H1 (cell line): ENCODE measurements at regions not wholly inside any gene's neighbourhood (a gene's known extent, or its start where the extent isn't known, plus 50 kb on each side); places are given as distances from the start of the nearest gene placed in this dataset.

Experiments used
- CTCF ChIA-PET: fragments of 300-600 bp; sonication (Branson Sonifier 250); formaldehyde crosslinking; loops from one replicate; lab custom pipeline; 2021; ENCODE audit not compliant: partially characterized antibody; lab: Charles Lee
- POLR2A ChIA-PET: fragments of 300-600 bp; sonication (Branson Sonifier 250); formaldehyde crosslinking; loops from one replicate; lab custom pipeline; 2021; ENCODE audit warnings: inconsistent platforms; ENCODE audit not compliant: partially characterized antibody; lab: Charles Lee
- DNase-seq, 2 experiments: peaks; one replicate each; pipeline versions ENCODE4 v3.0.0 to v3.0.0-alpha.2; 2010 to 2022; ENCODE audit warnings: low spot score in 2 of 2, low read depth in 1 of 2, mixed read lengths in 1 of 2
- FAIRE-seq: peaks from 2 replicates; lab custom pipeline; 2011; peaks lifted over from hg19 to GRCh38; lab: Jason Lieb, UNC
- H2AFZ ChIP-seq: 2 replicates; pipeline ENCODE4 v1.8.1; 2012; ENCODE audit warnings: low read length, inconsistent platforms
- H2AK5ac ChIP-seq: 2 replicates; pipeline ENCODE4 v1.6.1; 2013; ENCODE audit warnings: low read depth, low read length
- H2BK120ac ChIP-seq: replicated peaks from 2 replicates; pipeline ENCODE3; 2013; ENCODE audit warnings: low read depth, low read length, inconsistent platforms
- H2BK12ac ChIP-seq: 2 replicates; pipeline ENCODE4 v1.6.1; 2013; ENCODE audit warnings: low read depth, low read length
- H2BK15ac ChIP-seq: 2 replicates; pipeline ENCODE4 v1.6.1; 2013; ENCODE audit warnings: low read length
- H2BK20ac ChIP-seq: 2 replicates; pipeline ENCODE4 v1.6.1; 2013; ENCODE audit warnings: low read length
- H2BK5ac ChIP-seq: 2 replicates; pipeline ENCODE4 v1.6.1; 2013; ENCODE audit warnings: low read depth, low read length
- H3K14ac ChIP-seq: 2 replicates; pipeline ENCODE4 v1.6.1; 2013; ENCODE audit warnings: inconsistent platforms; ENCODE audit not compliant: insufficient read length
- H3K18ac ChIP-seq: 2 replicates; pipeline ENCODE4 v1.6.1; 2013; ENCODE audit warnings: low read length; ENCODE audit errors: extremely low read depth
- H3K23ac ChIP-seq: 2 replicates; pipeline ENCODE4 v1.6.1; 2013; ENCODE audit warnings: inconsistent platforms; ENCODE audit not compliant: insufficient read length
- H3K23me2 ChIP-seq: 2 replicates; pipeline ENCODE4 v1.6.1; 2013; ENCODE audit warnings: low read depth, low read length
- H3K27ac ChIP-seq: 2 replicates; pipeline ENCODE4 v1.6.1; 2011; ENCODE audit warnings: low read depth, low read length, inconsistent platforms
- H3K27me3 ChIP-seq, 4 experiments: replicated peaks in 1 of 4; 1 replicate in 1 of 4; 2 replicates in 3 of 4; pipeline versions ENCODE4 v1.6.1 to v1.8.1; 2011 to 2013; ENCODE audit warnings: low read length in 3 of 4, mild to moderate bottlenecking in 3 of 4, inconsistent platforms in 2 of 4, mixed read lengths in 2 of 4, moderate library complexity in 1 of 4; ENCODE audit not compliant: control insufficient read depth in 3 of 4, insufficient read depth in 3 of 4; ENCODE audit errors: extremely low read depth in 1 of 4
- H3K36me3 ChIP-seq, 4 experiments: 2 replicates each; pipeline versions ENCODE4 v1.6.1 to v1.8.1; 2011 to 2013; ENCODE audit warnings: mild to moderate bottlenecking in 4 of 4, low read length in 3 of 4, moderate library complexity in 2 of 4, control low read depth in 1 of 4, inconsistent platforms in 1 of 4; ENCODE audit not compliant: insufficient read depth in 4 of 4, control insufficient read depth in 2 of 4
- H3K4ac ChIP-seq: replicated peaks from 2 replicates; pipeline ENCODE3; 2013; ENCODE audit warnings: low read length, low read depth, mixed read lengths, inconsistent platforms; ENCODE audit not compliant: insufficient read length
- H3K4me1 ChIP-seq, 4 experiments: replicated peaks in 1 of 4; 1 replicate in 1 of 4; 2 replicates in 3 of 4; pipeline versions ENCODE4 v1.6.1 to v1.8.1; 2011 to 2013; ENCODE audit warnings: low read length in 3 of 4, inconsistent platforms in 2 of 4, mixed read lengths in 1 of 4; ENCODE audit not compliant: insufficient read depth in 4 of 4, control insufficient read depth in 3 of 4
- H3K4me2 ChIP-seq, 2 experiments: 2 replicates each; pipeline versions ENCODE4 v1.6.1 to v1.8.1; 2011 to 2013; ENCODE audit warnings: low read depth in 2 of 2, low read length in 2 of 2, control low read depth in 1 of 2, inconsistent platforms in 1 of 2, mild to moderate bottlenecking in 1 of 2; ENCODE audit not compliant: insufficient read depth in 1 of 2
- H3K4me3 ChIP-seq, 4 experiments: fragments of 200-600, 300-600 bp in 1 of 4; sonication (generic), shearing (Covaris generic), sonication (Bioruptor Twin) in 1 of 4; 2 replicates each; pipeline versions ENCODE4 v1.5.1 to v1.8.1; 2011 to 2016; ENCODE audit warnings: low read length in 4 of 4, low read depth in 3 of 4, control low read depth in 2 of 4, inconsistent platforms in 2 of 4, mild to moderate bottlenecking in 2 of 4, mixed read lengths in 1 of 4, moderate library complexity in 1 of 4; ENCODE audit not compliant: insufficient read depth in 2 of 4; ENCODE audit errors: extremely low read depth in 1 of 4
- H3K56ac ChIP-seq: replicated peaks from 2 replicates; pipeline ENCODE3; 2013; ENCODE audit warnings: low read depth, mild to moderate bottlenecking, mixed read lengths, low read length, inconsistent platforms; ENCODE audit not compliant: insufficient read length
- H3K79me1 ChIP-seq: 2 replicates; pipeline ENCODE4 v1.6.1; 2013; ENCODE audit warnings: low read depth, low read length, control low read depth
- H3K79me2 ChIP-seq, 2 experiments: 2 replicates each; pipeline versions ENCODE4 v1.6.1 to v1.8.1; 2012 to 2013; ENCODE audit warnings: low read length in 2 of 2, mild to moderate bottlenecking in 2 of 2, inconsistent platforms in 1 of 2; ENCODE audit not compliant: insufficient read depth in 2 of 2, control insufficient read depth in 1 of 2
- H3K9ac ChIP-seq, 4 experiments: replicated peaks in 1 of 4; 1 replicate in 1 of 4; 2 replicates in 3 of 4; pipeline versions ENCODE4 v1.6.1 to v1.8.1; 2011 to 2013; ENCODE audit warnings: low read depth in 3 of 4, low read length in 3 of 4, control low read depth in 2 of 4, mild to moderate bottlenecking in 2 of 4, moderate library complexity in 2 of 4, inconsistent platforms in 1 of 4; ENCODE audit errors: extremely low read depth in 1 of 4
- H3K9me3 ChIP-seq, 2 experiments: 2 replicates each; pipeline versions ENCODE4 v1.6.1 to v1.8.1; 2012 to 2013; ENCODE audit warnings: mild to moderate bottlenecking in 2 of 2, moderate library complexity in 2 of 2, control low read depth in 1 of 2, inconsistent platforms in 1 of 2, low read depth in 1 of 2, low read length in 1 of 2, mixed read lengths in 1 of 2; ENCODE audit not compliant: insufficient read depth in 2 of 2
- H4K20me1 ChIP-seq, 2 experiments: replicated peaks in 1 of 2; 2 replicates each; pipeline versions ENCODE3 to v1.8.1; 2011 to 2013; ENCODE audit warnings: inconsistent platforms in 2 of 2, low read length in 2 of 2, mild to moderate bottlenecking in 1 of 2; ENCODE audit not compliant: insufficient read depth in 2 of 2, control insufficient read depth in 1 of 2
- H4K5ac ChIP-seq: 2 replicates; pipeline ENCODE4 v1.6.1; 2013; ENCODE audit warnings: low read length, low read depth, mixed read lengths, inconsistent platforms; ENCODE audit not compliant: insufficient read length
- H4K8ac ChIP-seq: 2 replicates; pipeline ENCODE4 v1.8.0; 2013; ENCODE audit warnings: mild to moderate bottlenecking, moderate library complexity, low read length, inconsistent platforms; ENCODE audit not compliant: insufficient read depth; ENCODE audit errors: extremely low read depth
- H4K91ac ChIP-seq: replicated peaks from 2 replicates; pipeline ENCODE3; 2013; ENCODE audit warnings: low read length, mixed read lengths, inconsistent platforms; ENCODE audit not compliant: insufficient read length
- BRCA1 ChIP-seq: IDR thresholded peaks from 2 replicates; pipeline ENCODE4 v1.6.1; 2012; ENCODE audit warnings: low read depth, low read length, improper control_type of control experiment
- CHD1 ChIP-seq: IDR thresholded peaks from 2 replicates; pipeline ENCODE4 v1.6.1; 2012; ENCODE audit warnings: low read depth, low read length, improper control_type of control experiment
- GABPA ChIP-seq: IDR thresholded peaks from 2 replicates; pipeline ENCODE4 v1.6.1; 2011; ENCODE audit warnings: mild to moderate bottlenecking, low read length, moderate library complexity, borderline replicate concordance; ENCODE audit not compliant: insufficient read depth
- GTF2F1 ChIP-seq: IDR thresholded peaks from 2 replicates; pipeline ENCODE4 v1.6.1; 2012; ENCODE audit warnings: low read depth, low read length, improper control_type of control experiment, borderline replicate concordance
- RNF2 ChIP-seq: fragments of 200-900, 300-1000 bp; sonication (generic); IDR thresholded peaks from 2 replicates; pipeline ENCODE4 v1.7.1; 2016; ENCODE audit warnings: borderline replicate concordance, low read depth, mild to moderate bottlenecking, antibody characterized with exemption, low read length; ENCODE audit not compliant: poor library complexity, severe bottlenecking; ENCODE audit errors: missing control alignments
- WGBS, 2 experiments: shearing (Covaris generic) in 1 of 2; methylation state at CpG; one replicate each; pipeline versions ENCODE4 v1.1.6 to v1.1.7; 2013 to 2015; ENCODE audit warnings: low lambda C conversion rate in 2 of 2, mixed read lengths in 2 of 2, inconsistent platforms in 1 of 2, low coverage in 1 of 2, missing lambda C conversion rate in 1 of 2; ENCODE audit not compliant: insufficient replicate concordance in 2 of 2, insufficient coverage in 1 of 2, insufficient read length in 1 of 2; ENCODE audit errors: extremely low coverage in 1 of 2, missing lambda C conversion rate in 1 of 2; 5-methylcytosine and 5-hydroxymethylcytosine counted together
- TF ChIP-seq, protein P1 (sequence below), 3 experiments: IDR thresholded peaks; 1 replicate in 2 of 3; 2 replicates in 1 of 3; pipeline versions ENCODE4 v1.5.1 to v1.6.1; 2011; ENCODE audit warnings: low read length in 3 of 3, mild to moderate bottlenecking in 3 of 3, inconsistent platforms in 2 of 3, low read depth in 1 of 3, moderate library complexity in 1 of 3; ENCODE audit not compliant: insufficient read depth in 1 of 3; ENCODE audit errors: control extremely low read depth in 1 of 3

DNA sequence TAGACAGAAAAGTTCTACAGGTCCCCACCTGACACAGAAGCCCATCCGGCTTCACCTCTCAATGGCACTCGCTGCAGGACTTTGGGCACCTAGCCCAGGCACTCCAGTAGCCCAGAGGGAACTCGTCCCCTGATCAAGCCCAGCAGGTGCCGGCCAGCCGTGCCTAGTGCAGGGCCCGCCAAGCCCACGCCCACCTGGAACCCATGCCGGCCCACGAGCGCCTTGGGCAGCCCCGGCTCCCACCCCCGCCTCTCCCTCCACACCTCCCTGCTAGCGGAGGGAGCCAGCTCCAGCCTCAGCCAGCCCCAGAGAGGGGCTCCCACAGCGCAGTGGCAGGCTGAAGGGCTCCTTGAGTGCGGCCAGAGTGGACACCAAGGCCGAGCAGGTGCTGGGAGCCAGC is 268.8 kb downstream of the SLITRK1 start:
- H2BK120ac ChIP-seq: no peak overlapping the region
- no peaks in the 10 kb centered on the region for H3K27me3 ChIP-seq
- no peak for TF ChIP-seq GTF2F1
- no peak for TF ChIP-seq RNF2
- no peak for TF ChIP-seq BRCA1
- no peak for TF ChIP-seq GABPA
- no peak for TF ChIP-seq CHD1
- TF ChIP-seq, protein P1, sequence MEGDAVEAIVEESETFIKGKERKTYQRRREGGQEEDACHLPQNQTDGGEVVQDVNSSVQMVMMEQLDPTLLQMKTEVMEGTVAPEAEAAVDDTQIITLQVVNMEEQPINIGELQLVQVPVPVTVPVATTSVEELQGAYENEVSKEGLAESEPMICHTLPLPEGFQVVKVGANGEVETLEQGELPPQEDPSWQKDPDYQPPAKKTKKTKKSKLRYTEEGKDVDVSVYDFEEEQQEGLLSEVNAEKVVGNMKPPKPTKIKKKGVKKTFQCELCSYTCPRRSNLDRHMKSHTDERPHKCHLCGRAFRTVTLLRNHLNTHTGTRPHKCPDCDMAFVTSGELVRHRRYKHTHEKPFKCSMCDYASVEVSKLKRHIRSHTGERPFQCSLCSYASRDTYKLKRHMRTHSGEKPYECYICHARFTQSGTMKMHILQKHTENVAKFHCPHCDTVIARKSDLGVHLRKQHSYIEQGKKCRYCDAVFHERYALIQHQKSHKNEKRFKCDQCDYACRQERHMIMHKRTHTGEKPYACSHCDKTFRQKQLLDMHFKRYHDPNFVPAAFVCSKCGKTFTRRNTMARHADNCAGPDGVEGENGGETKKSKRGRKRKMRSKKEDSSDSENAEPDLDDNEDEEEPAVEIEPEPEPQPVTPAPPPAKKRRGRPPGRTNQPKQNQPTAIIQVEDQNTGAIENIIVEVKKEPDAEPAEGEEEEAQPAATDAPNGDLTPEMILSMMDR (IDR thresholded peaks at IDR 0.05; ENCODE audit: control extremely low read depth in 1 of 3, insufficient read depth in 1 of 3, low read depth in 1 of 3, low read length in 3 of 3): no peak
- H3K36me3 ChIP-seq: no peaks in the 10 kb centered on the region
- no peak overlapping the region for H3K14ac ChIP-seq
- no peak overlapping the region for H2AK5ac ChIP-seq
- H4K8ac ChIP-seq: no peak overlapping the region
- no peak for DNase-seq
- H3K9me3 ChIP-seq: peaks cover 5 to 7% of the 10 kb centered on the region in 2 experiments; a peak in 2 of 4 replicates
- 90% methylated on average over 16 of the region's 16 CpGs; no CpG with 5 or more reads in 1 of the 2 experiments for WGBS, 2 experiments
- H3K18ac ChIP-seq: no peak overlapping the region
- no peak overlapping the region for H2BK20ac ChIP-seq
- H3K4ac ChIP-seq: no peak overlapping the region
- no peak overlapping the region for H2BK15ac ChIP-seq
- no peaks in the 10 kb centered on the region for H3K79me1 ChIP-seq
- no peak overlapping the region for H4K5ac ChIP-seq
- no peaks in the 10 kb centered on the region for H3K79me2 ChIP-seq
- FAIRE-seq: no peak
- no peak overlapping the region for H2AFZ ChIP-seq
- H4K20me1 ChIP-seq: no peaks in the 10 kb centered on the region
- H3K56ac ChIP-seq: no peak overlapping the region
- H2BK5ac ChIP-seq: no peak overlapping the region
- no peak overlapping the region for H4K91ac ChIP-seq
- H3K23ac ChIP-seq: no peak overlapping the region
- H3K27ac ChIP-seq: no peak overlapping the region
- ChIA-PET CTCF (no interaction called here), POLR2A (no interaction called here)
- H3K4me1 ChIP-seq: no peaks in the 10 kb centered on the region
- H2BK12ac ChIP-seq: no peak overlapping the region
- no peak overlapping the region for H3K4me3 ChIP-seq
- no peak overlapping the region for H3K4me2 ChIP-seq
- H3K9ac ChIP-seq: no peak overlapping the region
- no peaks in the 10 kb centered on the region for H3K23me2 ChIP-seq
